ENCODE measurements at regions not wholly inside any gene's neighbourhood (a gene's known extent, or its start where the extent isn't known, plus 50 kb on each side); places are given as distances from the start of the nearest gene placed in this dataset.

DNA sequence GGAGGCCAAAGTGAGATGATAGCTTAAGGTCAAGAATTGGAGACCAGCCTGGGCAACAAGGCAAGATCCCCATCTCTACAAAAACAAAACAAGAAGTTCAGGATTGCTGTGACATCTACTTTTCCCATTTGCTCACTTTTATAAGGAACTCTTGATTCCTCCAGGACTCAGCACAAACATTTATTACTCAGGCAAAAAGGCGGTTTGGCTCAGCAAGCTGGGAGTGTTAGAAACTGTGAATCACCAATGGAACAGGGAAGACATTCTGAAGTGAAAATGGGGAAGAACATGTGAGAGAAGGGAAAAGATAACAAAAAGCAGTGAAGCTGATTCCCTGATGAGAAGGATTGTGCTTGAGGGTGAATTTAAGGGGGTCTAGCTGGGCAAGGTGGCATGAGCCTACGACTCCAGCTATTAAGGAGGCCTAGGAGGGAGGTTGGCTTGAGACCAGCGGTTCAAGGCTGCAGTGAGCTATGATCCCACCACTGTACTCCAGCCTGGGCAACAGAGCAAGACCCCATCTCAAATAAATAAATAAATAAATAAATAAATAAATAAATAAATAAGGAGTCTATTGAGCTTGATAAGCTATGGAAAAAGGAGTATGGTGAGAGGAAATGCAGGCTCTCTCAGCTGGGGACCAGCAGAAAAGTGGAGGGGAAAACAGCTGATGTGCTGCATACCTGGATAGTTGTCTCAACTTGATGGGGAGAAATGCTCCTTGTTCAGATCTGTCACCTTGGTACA lies 65.4 kb upstream of the HDDC2 start:
- TF ChIP-seq, protein P1, sequence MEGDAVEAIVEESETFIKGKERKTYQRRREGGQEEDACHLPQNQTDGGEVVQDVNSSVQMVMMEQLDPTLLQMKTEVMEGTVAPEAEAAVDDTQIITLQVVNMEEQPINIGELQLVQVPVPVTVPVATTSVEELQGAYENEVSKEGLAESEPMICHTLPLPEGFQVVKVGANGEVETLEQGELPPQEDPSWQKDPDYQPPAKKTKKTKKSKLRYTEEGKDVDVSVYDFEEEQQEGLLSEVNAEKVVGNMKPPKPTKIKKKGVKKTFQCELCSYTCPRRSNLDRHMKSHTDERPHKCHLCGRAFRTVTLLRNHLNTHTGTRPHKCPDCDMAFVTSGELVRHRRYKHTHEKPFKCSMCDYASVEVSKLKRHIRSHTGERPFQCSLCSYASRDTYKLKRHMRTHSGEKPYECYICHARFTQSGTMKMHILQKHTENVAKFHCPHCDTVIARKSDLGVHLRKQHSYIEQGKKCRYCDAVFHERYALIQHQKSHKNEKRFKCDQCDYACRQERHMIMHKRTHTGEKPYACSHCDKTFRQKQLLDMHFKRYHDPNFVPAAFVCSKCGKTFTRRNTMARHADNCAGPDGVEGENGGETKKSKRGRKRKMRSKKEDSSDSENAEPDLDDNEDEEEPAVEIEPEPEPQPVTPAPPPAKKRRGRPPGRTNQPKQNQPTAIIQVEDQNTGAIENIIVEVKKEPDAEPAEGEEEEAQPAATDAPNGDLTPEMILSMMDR (conservative IDR thresholded peaks at IDR 0.05; ENCODE audit: low read length) = no peak
- no peak for TF ChIP-seq EZH2phosphoT487 (IDR thresholded peaks at IDR 0.05; ENCODE audit: borderline replicate concordance)

All from Loucy (cell line).